Central memory CD8-positive, alpha-beta T cell (primary cell): ENCODE measurements at regions not wholly inside any gene's neighbourhood (a gene's known extent, or its start where the extent isn't known, plus 50 kb on each side); places are given as distances from the start of the nearest gene placed in this dataset.

Source experiments
- ATAC-seq: fragments of 150-1000 bp; cut with Tn5 transposase; replicated peaks from 2 replicates; pipeline ENCODE4 v1.10.0; 2022; ENCODE audit warnings: mild to moderate bottlenecking, moderate FRiP score, moderate number of reproducible peaks; ENCODE audit not compliant: poor library complexity, severe bottlenecking; ENCODE audit errors: extremely low read depth
- DNase-seq, 2 donors: peaks; one replicate each; pipeline ENCODE4 v3.0.0; 2021; ENCODE audit warnings: low spot score in 2 of 2
- H3K27ac Mint-ChIP-seq: one replicate; pipeline ENCODE4 v1.8.0; 2022; ENCODE audit warnings: low read depth, mild to moderate bottlenecking, moderate library complexity, mixed read lengths
- H3K27me3 Mint-ChIP-seq: one replicate; pipeline ENCODE4 v1.8.0; 2022; ENCODE audit warnings: mixed read lengths
- H3K36me3 Mint-ChIP-seq: one replicate; pipeline ENCODE4 v1.8.0; 2022; ENCODE audit warnings: mild to moderate bottlenecking, moderate library complexity, mixed read lengths; ENCODE audit not compliant: insufficient read depth
- H3K4me1 Mint-ChIP-seq: one replicate; pipeline ENCODE4 v1.8.0; 2022; ENCODE audit warnings: mixed read lengths
- H3K4me3 Mint-ChIP-seq: one replicate; pipeline ENCODE4 v1.8.0; 2022; ENCODE audit warnings: mild to moderate bottlenecking, moderate library complexity, mixed read lengths
- H3K9me3 Mint-ChIP-seq: one replicate; pipeline ENCODE4 v1.8.0; 2022; ENCODE audit warnings: mixed read lengths

DNA sequence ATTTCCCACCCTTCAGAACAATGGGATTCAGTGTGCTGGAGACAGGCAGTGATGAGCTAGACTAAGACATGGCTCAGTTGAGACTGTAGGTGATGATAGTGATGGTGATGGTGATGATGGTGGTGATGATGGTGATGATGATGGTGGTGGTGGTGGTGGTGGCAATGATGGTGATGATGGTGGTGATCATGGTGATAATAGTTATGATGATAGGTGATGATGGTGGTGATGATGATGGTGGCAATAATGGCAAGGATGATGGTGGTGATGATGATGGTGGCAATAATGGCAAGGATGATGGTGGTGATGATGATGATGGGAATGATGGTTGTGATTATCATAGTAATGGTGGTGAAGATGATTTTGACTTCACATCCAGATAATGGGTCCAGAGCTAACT lies 176.7 kb downstream of the NXNL2 start:
- DNase-seq (no peak), ATAC-seq (no peak)
- Mint-ChIP-seq H3K4me3 (no peak overlapping the region), H3K27me3 (peaks cover 9% of the 10 kb centered on the region), H3K36me3 (no peaks in the 10 kb centered on the region), H3K9me3 (no peaks in the 10 kb centered on the region), H3K4me1 (no peaks in the 10 kb centered on the region), H3K27ac (no peak overlapping the region)

DNA sequence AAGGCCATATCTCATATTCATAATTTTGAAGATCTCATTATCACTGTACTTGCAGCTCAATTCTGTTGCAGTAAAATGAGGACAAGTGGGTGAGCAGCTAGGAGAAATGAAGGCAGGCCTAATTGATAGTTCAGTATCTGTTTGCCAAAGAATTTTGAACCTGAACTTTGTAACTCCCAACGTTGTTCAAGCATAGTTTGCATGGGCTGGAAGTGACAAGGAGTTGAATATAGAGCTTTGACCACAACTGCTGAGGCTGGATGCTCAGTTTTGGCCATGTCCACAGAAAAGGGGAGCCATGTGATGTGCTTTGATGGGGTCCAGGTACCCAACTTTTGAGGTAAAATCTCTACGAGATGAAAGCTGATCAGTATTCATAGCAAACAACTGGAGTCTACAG lies 177.5 kb downstream of the NXNL2 start:
- Mint-ChIP-seq H3K9me3 (no peaks in the 10 kb centered on the region), H3K27ac (no peak overlapping the region), H3K4me1 (no peaks in the 10 kb centered on the region), H3K36me3 (no peaks in the 10 kb centered on the region), H3K27me3 (peaks cover 9% of the 10 kb centered on the region), H3K4me3 (no peak overlapping the region)
- DNase-seq (no peak), ATAC-seq (no peak)

DNA sequence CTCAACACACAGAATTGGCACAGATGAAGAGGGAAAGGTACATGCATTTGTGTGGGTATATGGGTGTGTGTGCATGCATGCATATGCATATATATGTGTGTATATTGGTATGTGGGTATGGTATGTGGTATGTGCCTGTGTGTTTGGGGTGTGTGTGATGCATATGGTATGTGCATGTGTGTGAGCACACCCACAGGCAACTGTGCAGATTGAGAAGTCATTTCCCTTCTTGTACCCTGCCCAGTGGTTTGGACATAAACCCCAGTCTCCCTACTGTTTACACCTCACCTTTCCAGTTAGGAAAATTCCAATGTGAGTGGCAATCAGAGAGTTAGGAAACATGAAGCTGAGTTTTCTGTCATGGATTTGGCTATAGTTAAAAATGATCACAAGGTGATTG lies 178.0 kb downstream of the NXNL2 start:
- no peaks in the 10 kb centered on the region for H3K36me3 Mint-ChIP-seq
- no peak for DNase-seq
- H3K27me3 Mint-ChIP-seq: peaks cover 14% of the 10 kb centered on the region
- no peaks in the 10 kb centered on the region for H3K9me3 Mint-ChIP-seq
- no peak overlapping the region for H3K4me3 Mint-ChIP-seq
- ATAC-seq: no peak
- no peak overlapping the region for H3K27ac Mint-ChIP-seq
- H3K4me1 Mint-ChIP-seq: no peaks in the 10 kb centered on the region

DNA sequence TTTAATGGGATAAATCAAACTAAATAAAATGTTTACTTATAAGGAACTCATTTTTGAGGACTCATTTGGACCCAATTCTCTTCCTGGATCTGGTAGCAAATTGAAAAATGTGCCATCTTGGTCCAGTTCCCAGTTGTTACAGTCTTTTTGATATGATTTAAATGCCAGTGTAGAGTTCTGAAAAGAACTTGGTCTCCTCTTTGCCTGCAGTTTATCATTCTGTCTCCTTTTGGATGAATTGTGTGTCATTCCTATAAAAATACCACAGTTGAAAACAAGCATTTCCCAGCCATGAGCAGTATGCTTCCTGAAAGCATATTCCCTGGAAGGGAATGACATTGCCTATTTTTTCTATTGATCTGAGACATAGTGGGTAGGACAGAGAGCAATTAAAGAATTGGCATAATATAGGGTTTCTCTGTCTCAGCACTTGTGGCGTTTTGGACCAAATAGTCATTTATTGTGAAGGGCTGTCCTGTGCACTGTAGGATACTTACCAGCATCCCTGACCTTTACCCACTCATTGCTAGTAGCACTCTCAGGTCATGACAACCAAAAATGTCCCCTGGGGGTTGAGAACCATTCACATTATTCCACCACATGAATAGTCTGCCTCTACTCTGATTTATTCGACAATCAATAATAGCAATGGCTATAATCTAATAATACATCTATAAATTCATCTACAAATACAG lies 181.8 kb downstream of the NXNL2 start:
- Mint-ChIP-seq H3K27me3 (peaks cover 26% of the 10 kb centered on the region), H3K9me3 (no peaks in the 10 kb centered on the region), H3K4me3 (no peak overlapping the region), H3K4me1 (no peaks in the 10 kb centered on the region), H3K27ac (no peak overlapping the region), H3K36me3 (no peaks in the 10 kb centered on the region)
- no peak for DNase-seq
- no peak for ATAC-seq

DNA sequence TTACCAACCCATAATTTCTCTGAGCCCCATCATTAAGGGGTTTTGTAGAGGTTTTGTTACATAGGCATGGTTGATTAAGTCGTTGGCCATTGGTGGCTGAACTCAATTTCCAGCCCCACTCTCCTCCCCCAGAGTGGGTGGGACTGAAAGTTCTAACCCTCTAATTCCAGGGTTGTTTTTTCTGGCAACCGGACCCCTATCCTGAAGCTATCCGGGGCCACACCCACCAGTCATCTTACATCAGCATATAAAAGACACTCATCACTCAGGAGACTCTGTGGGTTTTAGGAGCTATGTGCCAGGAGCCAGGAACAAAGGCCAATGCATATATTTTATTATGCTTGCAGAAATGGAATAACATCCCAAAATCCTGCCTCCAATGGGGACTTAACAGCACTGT lies 186.0 kb downstream of the NXNL2 start:
- H3K36me3 Mint-ChIP-seq: peaks cover 2% of the 10 kb centered on the region
- DNase-seq (no peak), ATAC-seq (no peak)
- H3K27ac Mint-ChIP-seq: no peak overlapping the region
- no peaks in the 10 kb centered on the region for H3K9me3 Mint-ChIP-seq
- no peaks in the 10 kb centered on the region for H3K4me1 Mint-ChIP-seq
- no peak overlapping the region for H3K4me3 Mint-ChIP-seq
- peaks cover 41% of the 10 kb centered on the region for H3K27me3 Mint-ChIP-seq

- Mint-ChIP-seq H3K36me3 (peaks cover 2% of the 10 kb centered on the region), H3K4me3 (no peak overlapping the region), H3K27ac (no peak overlapping the region), H3K4me1 (no peaks in the 10 kb centered on the region), H3K27me3 (peaks cover 43% of the 10 kb centered on the region), H3K9me3 (no peaks in the 10 kb centered on the region)
- ATAC-seq (no peak), DNase-seq (no peak)
Observed at GRCh38 chr9:88721495-88722279, 186.7 kb downstream of the NXNL2 start.

DNA sequence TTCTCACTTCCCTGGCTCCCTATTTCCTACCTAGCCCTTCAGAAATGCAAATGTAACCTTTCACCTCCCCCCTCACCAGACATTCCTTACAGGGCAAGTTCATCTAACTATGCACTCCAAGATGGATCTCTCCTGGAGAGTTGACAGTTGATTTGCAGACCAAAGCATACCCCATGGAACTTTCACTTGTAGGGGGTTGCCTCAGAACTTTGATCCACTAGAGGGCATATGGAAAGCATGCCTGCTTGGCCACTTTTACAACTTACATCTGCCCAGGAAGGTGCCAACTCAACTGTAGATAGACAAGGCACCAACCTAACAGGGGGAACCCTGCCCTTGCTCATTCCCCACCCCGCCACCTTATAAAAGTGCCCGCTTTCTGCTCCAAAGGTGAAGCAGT lies 187.8 kb downstream of the NXNL2 start:
- Mint-ChIP-seq H3K9me3 (no peaks in the 10 kb centered on the region), H3K4me1 (no peaks in the 10 kb centered on the region), H3K27me3 (peaks cover 52% of the 10 kb centered on the region), H3K27ac (no peak overlapping the region), H3K36me3 (peaks cover 2% of the 10 kb centered on the region), H3K4me3 (no peak overlapping the region)
- DNase-seq (no peak), ATAC-seq (no peak)

DNA sequence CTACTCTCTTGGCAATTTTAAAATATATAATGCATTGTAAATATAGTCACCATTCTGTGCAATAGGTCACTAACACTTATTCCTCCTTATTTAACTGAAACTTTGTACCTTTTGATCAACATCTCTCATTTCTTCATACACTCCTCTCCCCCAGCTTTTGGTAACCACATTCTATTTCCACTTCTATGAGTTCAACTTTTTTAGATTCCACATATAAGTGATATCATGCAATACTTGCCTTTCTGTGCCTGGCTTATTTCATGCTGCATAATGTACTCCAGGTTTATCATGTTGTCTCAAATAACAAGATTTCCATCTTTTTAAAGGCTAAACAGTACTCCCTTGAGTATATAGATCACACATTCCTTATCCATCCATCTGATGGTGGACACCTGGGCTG lies 188.8 kb downstream of the NXNL2 start:
- no peak overlapping the region for H3K27ac Mint-ChIP-seq
- DNase-seq (no peak), ATAC-seq (no peak)
- no peak overlapping the region for H3K4me3 Mint-ChIP-seq
- peaks cover 2% of the 10 kb centered on the region for H3K36me3 Mint-ChIP-seq
- peaks cover 47% of the 10 kb centered on the region for H3K27me3 Mint-ChIP-seq
- no peaks in the 10 kb centered on the region for H3K9me3 Mint-ChIP-seq
- H3K4me1 Mint-ChIP-seq: no peaks in the 10 kb centered on the region

DNA sequence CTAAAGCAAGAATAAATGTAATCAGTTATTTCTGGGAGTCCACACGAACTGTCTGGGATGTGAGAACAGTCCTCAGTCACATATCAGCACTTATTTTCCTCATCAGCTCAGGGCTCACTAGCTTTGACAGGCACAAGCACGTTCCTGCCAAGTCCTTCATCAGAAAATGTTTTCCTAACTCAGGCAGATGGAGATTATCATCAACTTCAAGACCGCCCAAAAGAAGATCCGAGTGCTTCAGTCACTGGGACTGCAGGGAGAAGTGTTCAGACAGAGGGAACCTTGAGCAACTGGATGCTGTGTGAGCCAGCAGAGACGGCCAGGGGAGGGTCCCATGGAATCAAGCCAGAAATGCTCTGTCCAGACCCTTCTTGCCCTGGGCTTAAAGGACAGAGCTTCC lies 189.4 kb downstream of the NXNL2 start:
- no peaks in the 10 kb centered on the region for H3K9me3 Mint-ChIP-seq
- no peak overlapping the region for H3K4me3 Mint-ChIP-seq
- H3K27me3 Mint-ChIP-seq: peaks cover 42% of the 10 kb centered on the region
- DNase-seq: no peak
- no peak overlapping the region for H3K27ac Mint-ChIP-seq
- H3K36me3 Mint-ChIP-seq: peaks cover 2% of the 10 kb centered on the region
- no peak for ATAC-seq
- H3K4me1 Mint-ChIP-seq: no peaks in the 10 kb centered on the region

DNA sequence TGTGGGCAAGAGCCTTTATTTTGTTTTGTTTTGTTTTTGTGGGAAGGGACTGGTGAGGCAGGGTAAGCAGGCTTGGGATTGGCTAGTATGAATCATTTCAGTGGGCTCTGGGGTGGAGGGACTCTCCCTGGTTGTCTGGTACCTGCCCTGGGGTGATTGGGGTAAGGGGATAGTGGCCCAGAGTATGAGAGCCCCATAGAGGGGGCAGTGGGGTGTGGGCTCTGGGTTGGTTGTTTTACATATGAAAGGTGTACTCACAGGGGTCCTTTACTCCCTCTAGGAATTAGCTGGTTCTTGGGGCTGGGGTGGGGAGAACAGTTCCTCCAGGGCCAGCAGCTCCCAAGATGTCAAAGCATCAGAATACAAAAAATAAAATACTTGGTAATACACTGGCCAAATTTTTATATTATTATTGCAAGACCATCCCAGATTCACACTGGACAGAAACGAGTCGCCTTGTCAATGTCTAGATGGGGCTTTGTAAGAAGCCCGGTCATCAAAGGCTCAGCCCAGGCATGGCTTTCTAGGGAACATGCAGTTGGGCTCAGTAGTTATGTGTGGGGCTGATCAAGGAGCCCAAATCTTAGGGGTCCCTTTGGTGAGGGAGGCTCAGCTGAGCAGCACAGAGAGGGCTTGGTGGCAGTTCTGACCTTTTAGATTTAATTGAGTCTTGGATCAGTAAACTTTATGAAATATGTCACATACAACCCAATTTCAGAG lies 190.5 kb downstream of the NXNL2 start:
- Mint-ChIP-seq H3K4me3 (no peak overlapping the region), H3K27ac (no peak overlapping the region), H3K4me1 (no peaks in the 10 kb centered on the region), H3K27me3 (peaks cover 42% of the 10 kb centered on the region), H3K9me3 (no peaks in the 10 kb centered on the region), H3K36me3 (peaks cover 2% of the 10 kb centered on the region)
- DNase-seq (no peak), ATAC-seq (no peak)

- H3K27me3 Mint-ChIP-seq: peaks cover 41% of the 10 kb centered on the region
- no peak for DNase-seq
- no peak for ATAC-seq
- no peaks in the 10 kb centered on the region for H3K4me1 Mint-ChIP-seq
- H3K36me3 Mint-ChIP-seq: peaks cover 2% of the 10 kb centered on the region
- H3K9me3 Mint-ChIP-seq: no peaks in the 10 kb centered on the region
- H3K4me3 Mint-ChIP-seq: no peak overlapping the region
- no peak overlapping the region for H3K27ac Mint-ChIP-seq
Observed at GRCh38 chr9:88726803-88727202, 191.8 kb downstream of the NXNL2 start.

- H3K27ac Mint-ChIP-seq: no peak overlapping the region
- DNase-seq: no peak
- H3K4me3 Mint-ChIP-seq: no peak overlapping the region
- no peaks in the 10 kb centered on the region for H3K4me1 Mint-ChIP-seq
- ATAC-seq: no peak
- H3K27me3 Mint-ChIP-seq: peaks cover 18% of the 10 kb centered on the region
- H3K9me3 Mint-ChIP-seq: no peaks in the 10 kb centered on the region
- H3K36me3 Mint-ChIP-seq: no peaks in the 10 kb centered on the region
Observed at GRCh38 chr9:88730780-88731179, 195.8 kb downstream of the NXNL2 start.

DNA sequence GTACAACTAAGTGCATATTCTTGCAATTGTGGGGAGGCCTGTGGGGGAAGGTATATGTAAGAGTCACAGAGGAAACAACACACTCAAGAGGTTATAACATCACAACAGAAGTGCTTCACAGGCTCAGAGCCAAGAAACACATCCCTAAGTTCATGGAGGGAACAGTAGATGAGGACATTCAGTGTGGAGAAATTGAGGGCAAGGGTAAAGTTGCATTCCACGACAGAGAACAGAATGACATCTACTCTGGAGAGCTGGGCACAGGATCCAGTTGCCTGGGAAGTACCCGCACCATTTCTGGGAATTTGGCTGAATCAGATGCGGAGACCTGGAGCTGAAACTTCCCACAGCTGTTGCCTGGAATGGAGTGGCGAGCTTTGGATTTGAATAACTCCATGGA lies 197.2 kb downstream of the NXNL2 start:
- H3K4me3 Mint-ChIP-seq: no peak overlapping the region
- no peak overlapping the region for H3K27ac Mint-ChIP-seq
- H3K36me3 Mint-ChIP-seq: no peaks in the 10 kb centered on the region
- H3K27me3 Mint-ChIP-seq: peaks cover 11% of the 10 kb centered on the region
- ATAC-seq (no peak), DNase-seq (no peak)
- no peaks in the 10 kb centered on the region for H3K4me1 Mint-ChIP-seq
- H3K9me3 Mint-ChIP-seq: no peaks in the 10 kb centered on the region
